Mesendoderm (in vitro differentiated cells): ENCODE measurements at regions not wholly inside any gene's neighbourhood (a gene's known extent, or its start where the extent isn't known, plus 50 kb on each side); places are given as distances from the start of the nearest gene placed in this dataset.

Source experiments
- DNase-seq: peaks from one replicate; pipeline ENCODE4 v3.0.0; 2013
- H2AK5ac ChIP-seq: 2 replicates; pipeline ENCODE4 v1.6.1; 2013; ENCODE audit warnings: low read length, inconsistent platforms
- H2BK120ac ChIP-seq: 2 replicates; pipeline ENCODE4 v1.6.1; 2013; ENCODE audit warnings: low read depth, mild to moderate bottlenecking, low read length, moderate library complexity, mixed read lengths
- H2BK15ac ChIP-seq: replicated peaks from 2 replicates; pipeline ENCODE4 v1.6.1; 2013; ENCODE audit warnings: low read depth, mild to moderate bottlenecking, moderate library complexity
- H2BK5ac ChIP-seq: 2 replicates; pipeline ENCODE4 v1.6.1; 2013; ENCODE audit warnings: low read length, inconsistent platforms
- H3K18ac ChIP-seq: 2 replicates; pipeline ENCODE4 v1.6.1; 2013; ENCODE audit warnings: mild to moderate bottlenecking, low read length, mixed read lengths
- H3K23ac ChIP-seq: one replicate; pipeline ENCODE4 v1.6.1; 2013; ENCODE audit warnings: low read length
- H3K27ac ChIP-seq: 2 replicates; pipeline ENCODE4 v1.5.1; 2013; ENCODE audit warnings: low read depth, mild to moderate bottlenecking, inconsistent platforms, low read length, moderate library complexity
- H3K27me3 ChIP-seq: 2 replicates; pipeline ENCODE4 v1.6.1; 2013; ENCODE audit warnings: low read length, control low read depth, mild to moderate bottlenecking, inconsistent platforms; ENCODE audit not compliant: insufficient read depth, poor library complexity
- H3K36me3 ChIP-seq: 2 replicates; pipeline ENCODE4 v1.6.1; 2013; ENCODE audit warnings: low read length, inconsistent platforms; ENCODE audit not compliant: control insufficient read depth, insufficient read depth
- H3K4ac ChIP-seq: one replicate; pipeline ENCODE4 v1.6.1; 2013; ENCODE audit warnings: low read depth, mild to moderate bottlenecking, low read length, moderate library complexity
- H3K4me1 ChIP-seq: 2 replicates; pipeline ENCODE4 v1.6.1; 2013; ENCODE audit warnings: low read depth, low read length, inconsistent platforms; ENCODE audit not compliant: control insufficient read depth
- H3K4me2 ChIP-seq: 2 replicates; pipeline ENCODE4 v1.6.1; 2013; ENCODE audit warnings: low read length
- H3K4me3 ChIP-seq: 2 replicates; pipeline ENCODE4 v1.5.1; 2013; ENCODE audit warnings: mild to moderate bottlenecking, low read length
- H3K56ac ChIP-seq: one replicate; pipeline ENCODE4 v1.6.1; 2013; ENCODE audit warnings: low read length
- H3K79me1 ChIP-seq: 2 replicates; pipeline ENCODE4 v1.6.1; 2013; ENCODE audit warnings: low read length, inconsistent platforms
- H3K79me2 ChIP-seq: 2 replicates; pipeline ENCODE4 v1.6.1; 2013; ENCODE audit warnings: mild to moderate bottlenecking, low read length; ENCODE audit not compliant: control insufficient read depth, insufficient read depth
- H3K9ac ChIP-seq: 2 replicates; pipeline ENCODE4 v1.6.1; 2013; ENCODE audit warnings: low read length, inconsistent platforms
- H4K5ac ChIP-seq: one replicate; pipeline ENCODE4 v1.6.1; 2013; ENCODE audit warnings: low read length
- H4K8ac ChIP-seq: one replicate; pipeline ENCODE4 v1.6.1; 2013; ENCODE audit warnings: low read depth, mild to moderate bottlenecking, control low read depth, low read length, moderate library complexity
- WGBS: extraction: QIAGEN DNeasy Blood & Tissue Kit; methylation state at CpG from one replicate; pipeline ENCODE4 v1.1.7; 2013; ENCODE audit warnings: low lambda C conversion rate, missing lambda C conversion rate; ENCODE audit not compliant: insufficient coverage; ENCODE audit errors: extremely low coverage; 5-methylcytosine and 5-hydroxymethylcytosine counted together

GRCh38 chr9:118326326-118326725 is 622.1 kb downstream of the TLR4 start:
- no peak overlapping the region for H3K27ac ChIP-seq
- no peak overlapping the region for H3K4me3 ChIP-seq
- H2AK5ac ChIP-seq, result no peak overlapping the region
- H3K27me3 ChIP-seq, result no peaks in the 10 kb centered on the region
- H3K4ac ChIP-seq, result no peak overlapping the region
- H3K4me1 ChIP-seq, result no peaks in the 10 kb centered on the region
- no peak overlapping the region for H4K5ac ChIP-seq
- no peak overlapping the region for H3K18ac ChIP-seq
- H3K36me3 ChIP-seq, result no peaks in the 10 kb centered on the region
- WGBS, result 100% methylated on average over 1 of the region's 5 CpGs
- H2BK15ac ChIP-seq, result no peak overlapping the region
- H2BK5ac ChIP-seq, result no peak overlapping the region
- H3K9ac ChIP-seq, result no peak overlapping the region
- H4K8ac ChIP-seq, result no peak overlapping the region
- H3K79me1 ChIP-seq, result no peaks in the 10 kb centered on the region
- no peak for DNase-seq
- no peak overlapping the region for H3K23ac ChIP-seq
- no peak overlapping the region for H3K56ac ChIP-seq
- no peak overlapping the region for H3K4me2 ChIP-seq
- no peaks in the 10 kb centered on the region for H3K79me2 ChIP-seq
- H2BK120ac ChIP-seq, result no peak overlapping the region

DNA sequence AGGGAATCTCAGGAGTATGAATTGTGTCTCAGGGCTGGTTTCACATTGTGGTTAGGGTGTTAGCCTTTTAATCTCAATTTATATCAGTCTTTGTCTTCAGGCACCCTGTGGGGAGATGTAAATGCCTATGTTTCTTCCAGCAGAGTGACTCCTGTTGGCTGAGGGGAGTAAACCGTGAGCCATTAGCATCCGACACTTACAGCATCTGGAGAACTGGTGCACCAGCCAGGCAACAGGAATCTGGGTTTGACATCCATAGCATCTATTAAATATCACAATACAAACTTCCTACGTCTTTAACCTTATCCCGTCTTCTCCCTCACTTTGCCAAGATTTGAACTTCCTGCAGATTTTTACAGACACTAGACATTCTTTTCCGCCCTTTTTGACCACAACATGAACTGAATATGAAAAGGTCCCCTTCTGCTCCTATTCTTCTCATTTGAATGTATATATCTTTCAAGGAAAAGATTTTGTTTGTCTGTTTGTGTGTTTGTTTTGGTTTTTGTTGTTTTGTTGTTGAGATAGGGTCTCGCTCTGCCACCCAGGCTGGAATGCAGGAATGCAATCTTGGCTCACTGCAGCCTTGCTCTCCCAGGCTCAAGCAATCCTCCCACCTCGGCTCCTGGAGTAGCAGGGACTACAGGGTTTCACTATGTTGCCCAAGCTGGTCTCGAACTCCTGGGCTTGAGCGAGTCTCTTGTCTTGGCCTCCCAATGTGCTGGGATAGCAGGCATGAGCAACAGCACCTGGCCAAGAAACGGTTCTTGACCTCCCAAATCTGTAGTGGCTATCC is 626.2 kb downstream of the TLR4 start:
- Histone ChIP-seq H3K4me3 (no peak overlapping the region), H3K4ac (no peak overlapping the region), H4K5ac (no peak overlapping the region), H3K4me2 (no peak overlapping the region), H4K8ac (no peak overlapping the region), H2BK5ac (no peak overlapping the region), H2BK15ac (no peak overlapping the region), H3K56ac (no peak overlapping the region), H3K18ac (no peak overlapping the region), H3K27ac (no peak overlapping the region), H3K36me3 (no peaks in the 10 kb centered on the region), H3K9ac (no peak overlapping the region), H2BK120ac (no peak overlapping the region), H2AK5ac (no peak overlapping the region), H3K79me2 (no peaks in the 10 kb centered on the region), H3K79me1 (no peaks in the 10 kb centered on the region), H3K23ac (no peak overlapping the region), H3K27me3 (no peaks in the 10 kb centered on the region), H3K4me1 (no peaks in the 10 kb centered on the region)
- WGBS, result no CpG with 5 or more reads among the region's 10 CpGs
- DNase-seq, result peak; percentile 36

- Histone ChIP-seq H3K4ac (no peak overlapping the region), H2BK5ac (no peak overlapping the region), H4K5ac (no peak overlapping the region), H3K56ac (no peak overlapping the region), H3K36me3 (no peaks in the 10 kb centered on the region), H4K8ac (no peak overlapping the region), H3K79me1 (no peaks in the 10 kb centered on the region), H3K23ac (no peak overlapping the region), H3K4me1 (no peaks in the 10 kb centered on the region), H3K79me2 (no peaks in the 10 kb centered on the region), H3K18ac (no peak overlapping the region), H3K27ac (no peak overlapping the region), H2BK15ac (no peak overlapping the region), H2AK5ac (no peak overlapping the region), H3K4me3 (no peak overlapping the region), H3K4me2 (no peak overlapping the region), H3K9ac (no peak overlapping the region), H3K27me3 (no peaks in the 10 kb centered on the region), H2BK120ac (no peak overlapping the region)
- DNase-seq, result no peak
- no CpG with 5 or more reads among the region's 5 CpGs for WGBS
These were observed 627.4 kb downstream of the TLR4 start for GRCh38 chr9:118331622-118332045.

GRCh38 chr9:118336250-118336942 is 632.2 kb downstream of the TLR4 start:
- no peak overlapping the region for H2AK5ac ChIP-seq
- H3K4me2 ChIP-seq, result no peak overlapping the region
- H3K4me1 ChIP-seq, result no peaks in the 10 kb centered on the region
- no peak for DNase-seq
- WGBS, result no CpG with 5 or more reads among the region's 5 CpGs
- no peak overlapping the region for H2BK15ac ChIP-seq
- no peak overlapping the region for H3K23ac ChIP-seq
- no peak overlapping the region for H2BK120ac ChIP-seq
- no peaks in the 10 kb centered on the region for H3K79me1 ChIP-seq
- no peaks in the 10 kb centered on the region for H3K27me3 ChIP-seq
- no peaks in the 10 kb centered on the region for H3K79me2 ChIP-seq
- H3K18ac ChIP-seq, result no peak overlapping the region
- H3K27ac ChIP-seq, result no peak overlapping the region
- no peak overlapping the region for H3K4ac ChIP-seq
- H4K8ac ChIP-seq, result no peak overlapping the region
- no peak overlapping the region for H4K5ac ChIP-seq
- H3K56ac ChIP-seq, result no peak overlapping the region
- H3K4me3 ChIP-seq, result no peak overlapping the region
- H2BK5ac ChIP-seq, result no peak overlapping the region
- no peak overlapping the region for H3K9ac ChIP-seq
- H3K36me3 ChIP-seq, result no peaks in the 10 kb centered on the region

- no peak overlapping the region for H4K8ac ChIP-seq
- H2BK120ac ChIP-seq, result no peak overlapping the region
- H3K4me2 ChIP-seq, result no peak overlapping the region
- no peaks in the 10 kb centered on the region for H3K27me3 ChIP-seq
- no peak overlapping the region for H3K9ac ChIP-seq
- H4K5ac ChIP-seq, result no peak overlapping the region
- no peaks in the 10 kb centered on the region for H3K4me1 ChIP-seq
- H3K18ac ChIP-seq, result no peak overlapping the region
- no peaks in the 10 kb centered on the region for H3K79me1 ChIP-seq
- no peak overlapping the region for H2BK15ac ChIP-seq
- no peak overlapping the region for H2BK5ac ChIP-seq
- no peak overlapping the region for H3K23ac ChIP-seq
- no peaks in the 10 kb centered on the region for H3K36me3 ChIP-seq
- H3K4ac ChIP-seq, result no peak overlapping the region
- H3K27ac ChIP-seq, result no peak overlapping the region
- no peak overlapping the region for H2AK5ac ChIP-seq
- no peak overlapping the region for H3K56ac ChIP-seq
- no CpG with 5 or more reads among the region's 2 CpGs for WGBS
- H3K4me3 ChIP-seq, result no peak overlapping the region
- no peak for DNase-seq
- H3K79me2 ChIP-seq, result no peaks in the 10 kb centered on the region
These were observed 632.7 kb downstream of the TLR4 start for GRCh38 chr9:118336943-118337330.
